ENCODE measurements at regions not wholly inside any gene's neighbourhood (a gene's known extent, or its start where the extent isn't known, plus 50 kb on each side); places are given as distances from the start of the nearest gene placed in this dataset.

DNA sequence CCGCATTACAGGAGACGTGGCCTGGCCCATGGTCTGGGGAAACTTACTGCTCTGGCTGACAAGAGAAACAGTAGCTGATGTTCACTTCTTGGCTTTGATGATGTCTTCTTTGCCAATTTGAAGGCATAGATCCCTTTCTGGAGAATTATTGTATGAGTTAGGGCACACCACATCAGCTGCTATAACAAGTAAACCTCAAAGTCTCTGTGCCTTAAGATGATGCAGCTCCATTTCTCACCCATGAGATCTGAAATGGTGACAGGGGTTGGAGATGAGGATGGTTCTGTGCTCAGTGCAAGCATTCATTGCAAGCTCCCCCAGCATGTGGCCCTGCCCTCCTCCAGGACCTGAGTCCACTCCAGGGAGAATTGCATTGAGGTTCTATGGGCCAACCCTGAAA lies 157.4 kb downstream of the IRX5 start:
- POLR2A ChIA-PET, result no interaction called here
- CTCF ChIA-PET, result no interaction called here
- no peak overlapping the region for H3K4me3 ChIP-seq (ENCODE audit: low read depth, low read length)
- DNase-seq (ENCODE audit: low read depth, low spot score), result no peak
- TF ChIP-seq, protein P1, sequence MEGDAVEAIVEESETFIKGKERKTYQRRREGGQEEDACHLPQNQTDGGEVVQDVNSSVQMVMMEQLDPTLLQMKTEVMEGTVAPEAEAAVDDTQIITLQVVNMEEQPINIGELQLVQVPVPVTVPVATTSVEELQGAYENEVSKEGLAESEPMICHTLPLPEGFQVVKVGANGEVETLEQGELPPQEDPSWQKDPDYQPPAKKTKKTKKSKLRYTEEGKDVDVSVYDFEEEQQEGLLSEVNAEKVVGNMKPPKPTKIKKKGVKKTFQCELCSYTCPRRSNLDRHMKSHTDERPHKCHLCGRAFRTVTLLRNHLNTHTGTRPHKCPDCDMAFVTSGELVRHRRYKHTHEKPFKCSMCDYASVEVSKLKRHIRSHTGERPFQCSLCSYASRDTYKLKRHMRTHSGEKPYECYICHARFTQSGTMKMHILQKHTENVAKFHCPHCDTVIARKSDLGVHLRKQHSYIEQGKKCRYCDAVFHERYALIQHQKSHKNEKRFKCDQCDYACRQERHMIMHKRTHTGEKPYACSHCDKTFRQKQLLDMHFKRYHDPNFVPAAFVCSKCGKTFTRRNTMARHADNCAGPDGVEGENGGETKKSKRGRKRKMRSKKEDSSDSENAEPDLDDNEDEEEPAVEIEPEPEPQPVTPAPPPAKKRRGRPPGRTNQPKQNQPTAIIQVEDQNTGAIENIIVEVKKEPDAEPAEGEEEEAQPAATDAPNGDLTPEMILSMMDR (IDR thresholded peaks at IDR 0.05; ENCODE audit: insufficient read depth, low read length, missing control alignments), result no peak

DNA sequence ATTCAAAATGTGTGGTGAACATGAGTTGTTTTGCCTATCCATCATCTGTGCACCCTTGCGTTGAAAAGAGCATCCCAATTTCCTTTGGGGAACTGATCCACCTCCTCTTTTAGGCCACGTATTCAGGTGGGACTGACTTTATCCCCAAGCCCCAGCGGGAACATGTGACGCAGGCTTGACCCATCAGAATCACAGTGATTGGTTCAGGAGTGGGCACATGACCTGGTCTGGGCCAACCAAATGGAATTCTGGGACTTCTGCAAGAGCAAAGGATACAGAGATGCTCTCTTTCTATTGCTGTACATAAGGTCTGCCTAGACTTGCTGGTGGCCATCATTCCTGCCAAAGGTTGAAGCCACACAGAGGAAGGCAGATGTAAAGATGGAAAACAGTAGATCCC lies 158.9 kb downstream of the IRX5 start:
- POLR2A ChIA-PET, result no interaction called here
- TF ChIP-seq, protein P1 (IDR thresholded peaks at IDR 0.05; ENCODE audit: insufficient read depth, low read length, missing control alignments), result no peak
- CTCF ChIA-PET, result no interaction called here

DNA sequence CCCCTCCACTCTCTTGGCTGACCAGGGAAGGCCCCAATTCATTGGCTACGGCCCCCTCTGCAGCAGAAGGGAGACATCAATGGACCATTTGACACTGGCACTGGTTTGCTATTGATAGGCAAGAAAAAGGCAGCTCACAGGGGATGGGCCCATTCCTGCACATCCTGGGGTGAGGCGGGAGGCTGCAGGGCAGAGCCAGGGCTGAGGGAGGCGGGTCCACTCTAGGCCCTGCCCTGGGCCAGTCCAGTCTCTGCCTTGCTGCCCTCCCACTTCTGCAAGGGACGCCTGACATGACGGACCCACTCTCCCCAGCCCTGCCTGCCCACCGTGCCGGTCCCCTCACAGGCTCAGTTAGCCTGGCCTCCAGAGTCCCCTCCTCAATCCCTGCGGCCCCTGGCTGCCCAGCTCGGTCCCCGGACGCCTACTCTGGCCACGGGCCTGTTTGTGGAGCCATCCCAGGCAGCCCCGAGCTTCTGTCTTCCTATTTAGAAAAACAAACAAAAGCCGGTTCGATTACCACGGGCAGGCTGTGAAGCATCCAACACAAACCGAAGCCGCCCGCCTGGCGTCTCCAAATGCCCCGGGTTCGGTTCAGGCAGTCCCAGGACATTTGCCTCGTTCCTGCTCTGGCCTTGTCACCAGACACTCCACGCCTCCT lies 160.7 kb downstream of the IRX5 start:
- ChIA-PET POLR2A (no interaction called here), CTCF (no interaction called here)
- TF ChIP-seq, protein P1 (IDR thresholded peaks at IDR 0.05; ENCODE audit: insufficient read depth, low read length, missing control alignments), result no peak

More for the DNA sequence above, 158.9 kb downstream of the IRX5 start:
- no peak overlapping the region for H3K4me3 ChIP-seq (ENCODE audit: low read depth, low read length)
- DNase-seq (ENCODE audit: low read depth, low spot score), result no peak

DNA sequence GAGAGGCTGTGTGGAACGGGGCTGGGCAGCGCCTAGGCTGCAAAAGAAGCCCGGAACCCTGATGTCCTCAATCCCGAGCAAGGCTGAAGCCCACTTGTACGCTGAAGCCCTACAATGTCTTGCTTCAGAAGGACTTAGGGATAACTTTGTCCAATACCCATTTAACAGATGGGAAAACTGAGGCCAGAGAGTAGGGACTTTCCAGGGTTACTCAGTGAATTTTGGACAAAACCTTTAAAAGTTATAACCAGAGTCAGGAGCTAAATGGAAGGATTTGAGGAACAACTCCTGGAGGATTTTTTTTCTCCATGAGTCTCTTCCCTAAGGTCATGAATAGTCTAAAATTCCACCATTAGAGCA lies 161.2 kb downstream of the IRX5 start:
- H3K4me3 ChIP-seq (ENCODE audit: low read depth, low read length), result no peak overlapping the region
- ChIA-PET CTCF (no interaction called here), POLR2A (no interaction called here)
- TF ChIP-seq, protein P1 (IDR thresholded peaks at IDR 0.05; ENCODE audit: insufficient read depth, low read length, missing control alignments), result no peak
- DNase-seq (ENCODE audit: low read depth, low spot score), result no peak

More for the DNA sequence above, 160.7 kb downstream of the IRX5 start:
- DNase-seq (ENCODE audit: low read depth, low spot score), result no peak
- no peak overlapping the region for H3K4me3 ChIP-seq (ENCODE audit: low read depth, low read length)

DNA sequence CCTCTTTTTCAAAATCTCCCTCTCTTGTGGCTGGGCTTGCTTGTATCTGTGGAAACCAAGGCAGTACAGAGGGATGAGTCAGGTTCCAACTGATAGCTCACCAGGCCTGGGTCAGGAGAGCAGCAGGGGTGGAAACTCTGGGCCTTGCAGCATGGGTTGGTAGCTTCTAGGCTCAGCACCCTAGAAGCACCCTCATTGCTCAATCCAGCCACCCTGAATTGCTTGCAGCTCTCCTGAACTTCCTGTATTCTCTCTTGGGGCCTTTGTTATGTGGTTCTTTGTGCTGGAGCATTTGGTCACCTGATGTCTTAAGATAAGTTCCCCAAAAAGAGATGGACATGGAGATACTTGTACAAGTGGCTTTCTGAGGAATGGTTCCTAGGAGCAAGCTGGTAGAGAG lies 169.4 kb downstream of the IRX5 start:
- no peak overlapping the region for H3K4me3 ChIP-seq (ENCODE audit: low read depth, low read length)
- ChIA-PET POLR2A (no interaction called here), CTCF (no interaction called here)
- TF ChIP-seq, protein P1 (IDR thresholded peaks at IDR 0.05; ENCODE audit: insufficient read depth, low read length, missing control alignments), result no peak
- no peak for DNase-seq (ENCODE audit: low read depth, low spot score)

DNA sequence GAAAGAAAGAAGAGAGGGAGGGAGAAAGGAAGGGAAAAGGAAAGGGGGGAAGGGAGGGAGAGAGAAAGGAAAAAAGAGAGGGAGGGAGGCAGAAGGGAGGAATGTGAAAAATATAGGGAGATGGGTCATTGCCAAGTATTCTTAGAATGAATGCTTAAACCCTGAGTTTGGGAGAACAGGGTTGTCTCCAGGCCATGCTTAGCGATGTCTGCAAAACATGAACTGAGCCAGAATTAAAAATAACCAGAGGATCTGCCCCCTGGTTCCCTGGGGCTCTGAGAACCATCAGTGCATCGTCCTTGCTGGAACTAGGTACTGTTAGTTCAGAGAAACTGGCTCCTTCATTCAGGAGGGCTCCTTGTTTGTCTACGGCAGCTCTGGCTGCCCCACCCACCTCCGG lies 170.4 kb downstream of the IRX5 start:
- ChIA-PET CTCF (no interaction called here), POLR2A (no interaction called here)
- DNase-seq (ENCODE audit: low read depth, low spot score), result no peak
- H3K4me3 ChIP-seq (ENCODE audit: low read depth, low read length), result no peak overlapping the region
- TF ChIP-seq, protein P1 (IDR thresholded peaks at IDR 0.05; ENCODE audit: insufficient read depth, low read length, missing control alignments), result no peak
